ENCODE measurements at regions not wholly inside any gene's neighbourhood (a gene's known extent, or its start where the extent isn't known, plus 50 kb on each side); places are given as distances from the start of the nearest gene placed in this dataset.
"Not testable (repeated sequence)": the region's sequence is repeated elsewhere in the genome, so short reads cannot be mapped to it uniquely, and the experiment has no call there.

- no peak overlapping the region for H3K4me3 ChIP-seq (ENCODE audit: low read length)
- H3K9ac ChIP-seq (ENCODE audit: low read length), result no peak overlapping the region
- no peaks in the 10 kb centered on the region for H3K36me3 ChIP-seq (replicated peaks; ENCODE audit: low read depth, low read length)
- H3K4me2 ChIP-seq (ENCODE audit: low read length), result no peak overlapping the region
- TF ChIP-seq CTCF (IDR thresholded peaks at IDR 0.05; ENCODE audit: low read depth, low read length) (no peak), EZH2phosphoT487 (IDR thresholded peaks at IDR 0.05; ENCODE audit: low read depth) (no peak)
- no peaks in the 10 kb centered on the region for H3K27me3 ChIP-seq (ENCODE audit: low read depth, low read length)
- H4K20me1 ChIP-seq (ENCODE audit: insufficient read depth, low read length), result no peaks in the 10 kb centered on the region
- peaks cover 6% of the 10 kb centered on the region for H3K4me1 ChIP-seq (ENCODE audit: low read length)
- H3K27ac ChIP-seq (ENCODE audit: low read length), result no peak overlapping the region
- no peaks in the 10 kb centered on the region for H3K9me3 ChIP-seq (ENCODE audit: insufficient read depth, low read length)
- no peak overlapping the region for H2AFZ ChIP-seq (ENCODE audit: low read depth, low read length)
- H3K79me2 ChIP-seq (ENCODE audit: low read length), result no peaks in the 10 kb centered on the region
Measured at GRCh38 chr10:60595852-60596251, 182.4 kb upstream of the CDK1 start.

DNA sequence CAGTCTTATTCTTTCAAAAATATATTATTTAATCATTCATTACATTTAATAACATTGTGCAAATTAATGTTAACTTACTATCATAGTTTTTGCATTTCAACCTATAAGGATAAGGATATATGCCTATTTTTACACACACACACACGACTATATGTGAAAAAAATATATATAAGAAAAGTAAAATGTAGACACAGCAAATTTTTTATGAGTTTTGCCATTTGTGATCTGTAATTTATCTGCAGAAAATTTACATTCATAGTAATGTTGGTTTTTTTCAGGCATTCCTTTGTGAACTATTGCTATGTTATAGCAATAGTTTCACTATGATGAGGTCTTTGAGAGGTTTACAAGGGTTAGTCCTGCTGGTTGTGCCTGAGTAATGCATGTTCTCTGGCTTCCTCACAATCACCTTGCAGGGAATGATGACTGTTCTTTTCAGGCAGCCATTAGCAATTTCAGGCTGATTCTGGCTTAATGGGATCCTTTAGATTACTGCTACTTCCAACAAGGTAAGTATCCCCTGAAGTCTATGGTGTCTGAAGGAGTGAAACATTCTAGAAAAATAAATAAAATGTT is 183.7 kb upstream of the CDK1 start:
- no peaks in the 10 kb centered on the region for H3K36me3 ChIP-seq (replicated peaks; ENCODE audit: low read depth, low read length)
- no peak overlapping the region for H3K9ac ChIP-seq (ENCODE audit: low read length)
- H3K79me2 ChIP-seq (ENCODE audit: low read length), result no peaks in the 10 kb centered on the region
- no peaks in the 10 kb centered on the region for H3K27me3 ChIP-seq (ENCODE audit: low read depth, low read length)
- TF ChIP-seq CTCF (IDR thresholded peaks at IDR 0.05; ENCODE audit: low read depth, low read length) (no peak), EZH2phosphoT487 (IDR thresholded peaks at IDR 0.05; ENCODE audit: low read depth) (no peak)
- H3K4me3 ChIP-seq (ENCODE audit: low read length), result no peak overlapping the region
- H3K27ac ChIP-seq (ENCODE audit: low read length), result no peak overlapping the region
- no peak overlapping the region for H2AFZ ChIP-seq (ENCODE audit: low read depth, low read length)
- H4K20me1 ChIP-seq (ENCODE audit: insufficient read depth, low read length), result no peaks in the 10 kb centered on the region
- H3K9me3 ChIP-seq (ENCODE audit: insufficient read depth, low read length), result no peaks in the 10 kb centered on the region
- H3K4me1 ChIP-seq (ENCODE audit: low read length), result peaks cover 6% of the 10 kb centered on the region
- no peak overlapping the region for H3K4me2 ChIP-seq (ENCODE audit: low read length)

- no peaks in the 10 kb centered on the region for H3K27me3 ChIP-seq (ENCODE audit: low read depth, low read length)
Measured at GRCh38 chr10:60591119-60591518, 187.2 kb upstream of the CDK1 start.

DNA sequence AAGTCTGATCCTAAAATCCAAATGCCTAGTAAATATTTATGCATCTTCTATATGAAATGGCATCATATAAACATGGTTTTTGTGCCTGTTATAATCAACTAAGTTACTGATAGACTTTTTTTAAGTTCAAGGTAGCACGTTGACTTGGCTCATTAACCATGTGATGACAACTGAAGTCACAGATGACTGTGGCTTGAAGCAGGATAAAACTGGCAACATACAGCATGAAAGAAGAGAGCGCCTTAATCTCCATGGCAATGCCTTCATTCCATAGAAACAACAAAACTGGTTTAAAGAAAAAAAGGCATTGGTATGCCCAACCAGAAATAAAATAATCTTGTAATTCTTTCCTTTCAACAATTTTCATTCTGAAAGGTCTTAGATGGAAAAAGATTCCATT is 188.9 kb upstream of the CDK1 start:
- TF ChIP-seq CTCF (IDR thresholded peaks at IDR 0.05; ENCODE audit: low read depth, low read length) (no peak), EZH2phosphoT487 (IDR thresholded peaks at IDR 0.05; ENCODE audit: low read depth) (no peak)
- no peak overlapping the region for H3K27ac ChIP-seq (ENCODE audit: low read length)
- no peak overlapping the region for H3K9ac ChIP-seq (ENCODE audit: low read length)
- no peaks in the 10 kb centered on the region for H3K9me3 ChIP-seq (ENCODE audit: insufficient read depth, low read length)
- H2AFZ ChIP-seq (ENCODE audit: low read depth, low read length), result no peak overlapping the region
- no peaks in the 10 kb centered on the region for H3K36me3 ChIP-seq (replicated peaks; ENCODE audit: low read depth, low read length)
- no peaks in the 10 kb centered on the region for H4K20me1 ChIP-seq (ENCODE audit: insufficient read depth, low read length)
- no peaks in the 10 kb centered on the region for H3K79me2 ChIP-seq (ENCODE audit: low read length)
- H3K4me1 ChIP-seq (ENCODE audit: low read length), result peaks cover 6% of the 10 kb centered on the region
- H3K27me3 ChIP-seq (ENCODE audit: low read depth, low read length), result no peaks in the 10 kb centered on the region
- H3K4me3 ChIP-seq (ENCODE audit: low read length), result no peak overlapping the region
- H3K4me2 ChIP-seq (ENCODE audit: low read length), result no peak overlapping the region

More at GRCh38 chr10:60591119-60591518, 187.2 kb upstream of the CDK1 start:
- Histone ChIP-seq H3K9me3 (ENCODE audit: insufficient read depth, low read length) (no peaks in the 10 kb centered on the region), H4K20me1 (ENCODE audit: insufficient read depth, low read length) (no peaks in the 10 kb centered on the region), H3K9ac (ENCODE audit: low read length) (no peak overlapping the region), H3K4me3 (ENCODE audit: low read length) (no peak overlapping the region), H3K27ac (ENCODE audit: low read length) (no peak overlapping the region), H2AFZ (ENCODE audit: low read depth, low read length) (no peak overlapping the region), H3K4me2 (ENCODE audit: low read length) (no peak overlapping the region), H3K79me2 (ENCODE audit: low read length) (no peaks in the 10 kb centered on the region), H3K36me3 (replicated peaks; ENCODE audit: low read depth, low read length) (no peaks in the 10 kb centered on the region), H3K4me1 (ENCODE audit: low read length) (peaks cover 6% of the 10 kb centered on the region)
- TF ChIP-seq CTCF (IDR thresholded peaks at IDR 0.05; ENCODE audit: low read depth, low read length), result no peak
- TF ChIP-seq EZH2phosphoT487 (IDR thresholded peaks at IDR 0.05; ENCODE audit: low read depth), result no peak

DNA sequence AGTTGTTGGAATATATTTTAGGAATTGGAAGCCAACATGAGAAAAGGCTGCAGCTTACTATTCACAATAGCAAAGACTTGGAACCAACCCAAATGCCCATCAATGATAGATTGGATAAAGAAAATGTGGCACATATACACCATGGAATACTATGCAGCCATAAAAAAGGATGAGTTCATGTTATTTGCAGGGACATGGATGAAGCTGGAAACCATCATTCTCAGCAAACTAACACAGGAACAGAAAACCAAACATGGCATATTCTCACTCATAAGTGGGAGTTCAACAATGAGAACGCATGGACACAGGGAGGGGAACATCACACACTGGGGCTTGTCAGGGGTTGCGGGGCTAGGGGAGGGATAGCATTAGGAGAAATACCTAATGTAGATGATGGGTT is 192.1 kb upstream of the ANK3 start:
- not testable (repeated sequence) for H3K4me3 ChIP-seq (ENCODE audit: low read length); H3K4me1 ChIP-seq (ENCODE audit: low read length); H3K9me3 ChIP-seq (ENCODE audit: insufficient read depth, low read length); H3K9ac ChIP-seq (ENCODE audit: low read length); H3K79me2 ChIP-seq (ENCODE audit: low read length); H3K27me3 ChIP-seq (ENCODE audit: low read depth, low read length); H3K4me2 ChIP-seq (ENCODE audit: low read length); H4K20me1 ChIP-seq (ENCODE audit: insufficient read depth, low read length); H2AFZ ChIP-seq (ENCODE audit: low read depth, low read length); H3K36me3 ChIP-seq (replicated peaks; ENCODE audit: low read depth, low read length); H3K27ac ChIP-seq (ENCODE audit: low read length)
